ENCODE measurements at regions not wholly inside any gene's neighbourhood (a gene's known extent, or its start where the extent isn't known, plus 50 kb on each side); places are given as distances from the start of the nearest gene placed in this dataset.

GRCh38 chr2:16314001-16314400, 351.6 kb downstream of the CYRIA start:
- DNase-seq: no peak

- DNase-seq: no peak
Observed at GRCh38 chr2:16313235-16313975, 352.2 kb downstream of the CYRIA start.

DNA sequence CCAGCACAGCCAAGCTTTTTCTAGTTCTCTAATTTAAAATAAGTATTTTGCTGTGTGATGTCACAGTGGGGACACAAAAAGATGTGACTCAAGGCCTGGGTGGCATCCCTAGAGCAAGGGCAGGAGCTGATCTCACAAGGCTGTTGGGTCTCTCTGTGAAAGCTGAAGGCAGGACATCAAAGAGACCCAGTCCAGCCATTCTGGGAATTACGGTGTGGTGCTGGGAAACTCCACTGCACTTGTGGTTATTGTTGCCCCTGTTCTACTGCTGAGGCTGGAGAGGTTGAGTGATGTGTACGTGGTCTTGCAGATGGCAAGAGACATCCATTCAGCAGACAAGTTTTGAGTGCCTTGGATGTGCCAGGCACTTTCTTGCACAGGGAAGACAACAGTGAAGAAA, 352.9 kb downstream of the CYRIA start:
- DNase-seq: no peak

GRCh38 chr2:16311521-16312440, 353.9 kb downstream of the CYRIA start:
- DNase-seq: no peak

- DNase-seq: no peak
Observed at GRCh38 chr2:16308816-16309215, 356.8 kb downstream of the CYRIA start.

DNA sequence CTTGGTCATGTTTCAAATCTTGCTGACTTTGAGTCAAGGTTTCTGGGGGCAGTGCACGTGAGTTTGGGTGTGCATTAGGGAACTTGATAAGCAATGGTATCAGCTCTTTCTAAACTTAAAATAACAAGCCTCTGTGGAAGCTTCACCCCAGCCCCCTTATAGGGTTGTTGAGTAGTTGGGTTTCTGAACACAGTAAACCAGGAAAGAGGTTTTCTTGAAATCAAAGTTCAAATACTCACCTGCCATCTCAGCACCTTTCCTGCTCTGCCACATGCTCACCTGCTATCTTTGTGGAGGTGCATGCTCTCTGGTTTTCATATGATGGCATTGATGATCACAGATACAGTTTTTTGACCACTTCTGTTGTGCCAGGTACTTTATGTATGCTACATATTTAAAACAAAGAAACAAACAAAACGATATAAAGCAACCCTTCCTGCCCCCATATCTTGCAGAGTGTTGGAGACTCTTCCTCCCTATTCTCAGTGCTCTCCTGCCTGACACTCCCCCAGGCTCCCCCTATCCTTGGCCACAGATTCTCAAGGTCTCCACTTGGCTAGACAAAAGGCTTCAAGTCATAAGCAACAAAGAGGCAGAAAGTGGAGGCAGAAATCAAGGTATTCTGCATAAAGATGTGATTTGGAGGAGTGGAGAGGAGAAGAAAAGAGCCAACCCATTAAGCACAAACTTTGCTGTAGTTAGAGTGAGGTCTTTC, 360.6 kb downstream of the CYRIA start:
- no peak for DNase-seq

DNA sequence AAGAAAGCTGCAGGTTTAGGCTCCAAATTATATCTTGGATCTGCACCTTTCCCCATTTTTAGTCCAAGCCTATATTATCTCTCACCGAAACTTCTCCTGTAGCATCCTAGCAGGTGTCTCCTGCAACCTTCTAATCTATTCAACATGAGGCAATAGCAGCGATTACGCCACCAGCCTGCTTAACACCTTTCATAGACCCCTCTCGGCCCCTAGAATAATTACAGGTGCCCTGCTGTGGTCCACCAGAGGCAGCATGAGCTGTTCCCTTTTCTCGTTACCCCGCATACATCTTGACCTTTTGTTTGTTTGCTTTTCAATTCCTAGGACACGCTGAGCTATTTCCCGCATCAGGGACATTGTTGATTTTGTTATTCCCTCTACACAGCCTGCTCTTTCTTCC, 361.9 kb downstream of the CYRIA start:
- no peak for DNase-seq

DNA sequence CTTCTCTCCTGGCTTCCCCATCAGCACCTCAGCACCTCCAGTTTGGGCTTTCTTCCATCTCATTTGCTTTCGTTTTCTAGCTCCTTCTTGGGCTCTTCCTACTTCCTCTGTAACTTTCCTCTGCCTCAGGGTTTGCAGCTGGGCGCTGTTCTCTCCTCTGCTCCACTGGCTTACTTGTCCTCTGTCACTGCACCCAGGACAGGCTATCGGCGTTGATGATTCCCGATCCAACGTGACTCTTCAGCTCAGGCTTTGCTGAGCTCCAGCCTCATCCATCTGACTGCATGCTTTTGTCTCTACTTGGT, 362.4 kb downstream of the CYRIA start:
- no peak for DNase-seq

DNA sequence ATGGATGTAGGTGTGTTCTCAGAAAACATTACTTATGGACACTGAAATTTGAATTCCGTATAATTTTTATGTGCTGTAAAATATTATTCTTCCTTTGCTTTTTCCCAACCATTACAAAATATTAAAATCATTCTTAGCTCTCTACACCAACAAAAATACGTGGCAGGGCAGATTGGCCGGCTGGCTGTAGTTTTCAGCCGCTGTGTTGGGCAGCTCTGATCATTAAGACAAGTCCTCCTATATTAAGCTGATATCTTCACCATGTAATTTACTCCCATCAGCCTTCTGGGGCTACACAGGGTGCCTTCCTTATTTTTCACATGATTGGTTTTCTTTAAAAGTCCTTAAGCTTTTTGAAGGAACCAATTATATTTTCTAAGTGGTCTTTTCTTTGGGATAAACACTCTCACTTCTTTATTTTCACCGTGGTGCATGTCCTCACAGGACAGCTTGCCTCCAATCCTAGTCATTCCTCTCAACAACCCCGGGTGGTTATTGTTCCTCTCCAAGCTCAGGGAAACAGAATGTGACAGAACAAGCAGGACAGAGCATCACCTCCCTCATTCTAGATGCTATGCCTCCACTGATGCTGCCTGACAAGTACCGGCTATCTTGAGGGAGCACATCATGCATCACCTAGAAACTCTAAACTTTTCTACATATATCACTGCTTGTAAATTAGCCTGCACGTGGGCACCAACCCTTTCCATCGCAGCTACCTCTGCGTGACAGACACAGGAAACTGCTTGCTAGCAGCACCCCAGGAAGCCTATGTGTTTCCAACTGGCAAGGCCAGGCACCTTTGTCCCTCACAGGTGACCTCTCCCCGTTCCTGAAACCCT, 362.3 kb downstream of the MYCN start:
- DNase-seq: no peak

DNA sequence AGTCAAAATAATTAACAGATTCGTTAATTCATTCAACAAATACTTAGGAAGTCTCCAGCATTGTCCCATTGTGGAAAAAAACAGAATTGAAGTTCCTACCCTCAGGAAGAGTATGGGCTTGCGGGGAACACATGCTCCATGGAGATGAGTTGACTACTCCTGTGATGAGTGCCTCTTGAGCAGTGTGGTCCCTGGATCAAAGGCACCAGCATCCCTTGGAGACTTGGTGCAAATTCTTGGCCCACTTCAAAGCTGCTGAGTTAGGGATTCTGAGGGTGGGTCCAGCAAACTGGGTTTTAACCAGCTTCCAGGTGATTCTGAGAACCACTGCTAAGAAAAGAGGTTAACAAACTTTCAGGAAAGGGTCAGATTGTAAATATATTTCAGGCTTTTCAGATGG, 361.6 kb downstream of the MYCN start:
- DNase-seq: no peak

GRCh38 chr2:16298866-16299265, 358.5 kb downstream of the MYCN start:
- no peak for DNase-seq

GRCh38 chr2:16296331-16297250, 356.2 kb downstream of the MYCN start:
- DNase-seq: no peak

- no peak for DNase-seq
Observed at GRCh38 chr2:16296038-16296290, 355.6 kb downstream of the MYCN start.

DNA sequence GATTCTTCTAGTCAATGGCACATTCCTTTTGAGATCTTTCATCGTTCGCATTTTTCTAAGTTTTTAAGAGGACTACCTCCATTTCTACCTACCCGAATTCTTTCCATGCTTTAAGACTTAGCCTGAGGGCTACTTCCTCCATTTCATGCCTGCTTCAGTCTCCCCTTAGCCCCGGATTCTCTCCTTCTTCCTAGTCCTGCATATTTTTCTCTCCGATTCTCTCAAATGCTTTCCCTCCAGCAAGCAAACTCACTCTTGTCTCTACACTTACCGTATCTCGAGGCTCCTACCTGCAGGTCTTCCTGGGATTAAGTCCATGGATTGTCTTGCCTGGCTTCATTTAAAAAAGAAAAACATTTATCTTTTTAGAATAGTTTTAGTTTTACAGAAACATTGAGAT, 354.4 kb downstream of the MYCN start:
- DNase-seq: no peak

GRCh38 chr2:16293871-16294270, 353.5 kb downstream of the MYCN start:
- DNase-seq: no peak

- no peak for DNase-seq
Observed at GRCh38 chr2:16293398-16293797, 353.0 kb downstream of the MYCN start.

DNA sequence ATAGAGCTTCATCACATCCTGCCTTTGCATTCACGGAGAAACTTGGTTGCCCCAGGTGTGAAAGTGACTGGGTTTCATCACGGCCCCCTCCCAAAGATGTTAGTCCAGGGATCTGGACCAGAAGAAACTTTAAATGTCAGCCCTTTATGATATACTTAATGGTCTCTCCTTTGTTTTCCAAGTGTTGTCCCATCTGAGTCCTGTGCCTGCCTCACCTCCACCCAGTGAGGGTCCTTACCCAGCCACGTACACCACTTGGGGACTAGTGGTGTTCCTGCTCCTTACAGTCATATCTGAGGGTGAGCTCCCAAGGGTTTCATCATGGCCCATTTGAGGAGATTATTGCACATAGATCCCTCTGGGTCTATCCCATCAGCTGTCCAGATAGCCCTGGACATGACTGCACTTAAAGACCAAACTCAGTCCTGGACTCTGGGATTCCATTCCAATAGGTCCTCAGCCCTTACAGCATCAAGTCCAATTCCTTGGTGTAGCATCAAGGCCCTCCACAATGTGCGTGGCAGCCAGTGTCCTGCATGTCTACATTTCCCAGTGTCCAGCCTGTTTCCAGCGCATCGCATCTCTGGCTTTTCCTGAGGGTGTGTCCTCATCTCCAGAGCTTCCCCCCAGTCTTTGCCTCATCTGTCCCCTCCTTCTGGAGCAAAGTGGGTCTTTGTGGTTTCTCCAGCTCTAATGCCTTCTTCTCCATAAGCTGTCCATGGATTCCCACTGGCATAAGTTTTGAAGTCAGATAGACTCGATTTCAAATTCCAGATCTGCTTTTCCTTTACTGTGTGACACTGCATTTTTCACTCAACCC, 351.6 kb downstream of the MYCN start:
- DNase-seq: no peak

DNA sequence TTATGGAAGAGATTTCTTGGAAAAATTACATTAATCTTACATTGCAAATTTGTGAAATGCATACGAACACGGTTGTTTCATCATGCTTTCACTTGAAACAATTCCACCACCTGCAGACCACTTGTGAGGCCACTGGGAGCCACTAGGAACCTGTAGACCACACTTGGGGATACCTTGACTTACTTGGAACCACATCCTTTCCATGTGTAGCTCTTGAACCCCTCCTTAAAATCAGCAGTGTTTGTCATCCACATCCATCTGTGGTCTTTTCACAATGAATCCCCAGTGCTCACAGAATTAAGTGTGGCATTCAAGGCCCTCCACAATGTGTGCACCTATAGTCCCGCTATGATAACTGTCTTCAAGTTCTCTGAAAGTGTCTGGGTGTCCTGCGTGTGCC, 350.9 kb downstream of the MYCN start:
- no peak for DNase-seq

DNA sequence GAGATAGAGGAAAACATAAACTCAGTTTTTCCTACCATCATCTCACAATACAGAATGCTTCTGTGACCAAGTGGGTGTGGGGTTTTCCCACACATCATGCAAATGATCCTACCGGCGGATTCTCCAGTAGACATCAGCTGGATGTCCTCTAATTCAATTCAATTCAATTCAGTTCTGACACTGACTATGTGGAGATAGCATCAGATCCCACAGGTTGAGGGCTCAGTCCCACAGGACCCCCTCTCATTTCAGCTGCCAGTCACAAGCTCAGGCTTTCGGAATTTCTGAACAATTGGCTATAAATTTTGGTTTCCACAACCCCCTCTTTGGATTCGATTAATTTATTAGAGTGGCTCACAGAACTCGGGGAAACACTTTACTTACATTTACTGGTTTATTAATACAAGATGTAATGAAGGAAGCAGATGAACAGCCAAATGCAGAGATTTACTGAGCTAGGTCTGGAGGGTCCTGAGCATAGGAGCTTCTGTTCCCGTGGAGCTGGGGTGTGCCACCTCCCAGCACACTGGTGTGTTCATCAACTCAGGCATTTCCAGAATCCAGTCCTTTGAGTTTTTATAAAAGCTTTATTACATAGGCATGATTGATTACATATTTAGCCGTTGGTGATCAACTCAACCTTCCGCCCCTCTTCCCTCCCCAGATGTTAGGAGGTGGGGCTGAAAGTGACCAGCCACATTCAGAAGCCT, 350.1 kb downstream of the MYCN start:
- DNase-seq: no peak

GRCh38 chr2:16288371-16289112, 348.2 kb downstream of the MYCN start:
- DNase-seq: no peak
